ENCODE measurements at regions not wholly inside any gene's neighbourhood (a gene's known extent, or its start where the extent isn't known, plus 50 kb on each side); places are given as distances from the start of the nearest gene placed in this dataset.
"Not testable (repeated sequence)": the region's sequence is repeated elsewhere in the genome, so short reads cannot be mapped to it uniquely, and the experiment has no call there.

DNA sequence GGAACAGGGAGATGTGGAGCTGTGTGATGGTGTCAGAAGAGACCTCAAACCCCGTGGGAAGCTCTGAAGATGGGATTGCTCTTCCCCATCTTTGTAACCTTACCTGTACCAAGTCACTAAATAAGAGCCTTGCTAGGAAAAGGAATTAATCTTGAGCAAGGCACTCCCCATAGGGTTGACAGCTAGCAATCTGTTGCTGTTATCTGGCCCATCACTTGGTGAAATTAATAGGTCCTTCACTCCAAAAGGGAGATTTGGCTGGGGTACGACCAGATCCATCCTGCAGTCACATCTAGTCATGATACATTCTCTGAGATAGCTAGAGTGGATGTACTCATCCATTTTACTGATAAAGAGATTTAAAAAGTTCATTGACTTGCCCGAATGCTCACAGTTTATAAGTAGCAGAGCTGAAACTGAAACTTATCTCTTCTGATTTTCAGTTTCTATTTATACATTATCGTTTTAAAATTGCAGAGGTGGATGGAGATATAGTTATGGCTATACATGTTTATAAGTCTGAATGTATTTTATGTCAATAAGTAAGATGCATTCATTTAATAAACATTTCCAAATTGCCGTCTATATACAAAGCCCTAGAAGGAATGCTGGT, 299.1 kb upstream of the MCTP2 start:
- DNase-seq = no peak

DNA sequence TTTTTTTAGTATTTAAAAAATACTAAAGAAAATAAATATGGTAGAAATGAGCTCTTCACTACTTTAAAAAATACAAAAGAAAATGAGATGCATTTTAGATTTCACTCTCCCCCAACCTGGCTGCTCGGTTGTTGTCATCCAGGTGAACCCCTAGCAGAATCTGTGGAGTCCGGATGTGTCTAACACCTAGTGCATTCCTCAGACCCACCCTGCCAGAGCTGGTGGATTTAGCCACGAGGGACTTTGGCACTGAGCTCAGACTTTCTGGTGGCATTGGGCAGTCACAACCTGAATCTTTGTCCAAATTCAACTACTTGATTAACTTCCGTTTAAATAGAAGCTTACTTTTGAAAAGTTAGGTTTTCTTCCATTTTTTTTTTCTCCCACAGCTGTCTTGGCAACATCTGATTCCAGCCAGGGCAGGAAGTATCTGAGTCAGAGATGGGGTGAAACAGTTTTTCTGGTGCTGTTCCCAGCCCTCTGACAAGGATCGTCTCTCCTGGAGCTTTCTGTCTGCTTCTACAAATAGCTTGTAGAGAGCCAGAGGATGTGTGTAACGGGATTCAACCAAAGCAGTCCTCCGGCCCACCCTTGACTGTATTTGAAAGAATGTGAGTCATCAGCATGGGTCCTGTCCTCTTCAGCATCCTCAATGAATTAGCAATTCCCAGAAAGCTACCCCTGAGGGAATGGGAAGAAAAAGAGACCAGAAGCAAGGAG, 301.8 kb upstream of the MCTP2 start:
- no peak for DNase-seq

DNA sequence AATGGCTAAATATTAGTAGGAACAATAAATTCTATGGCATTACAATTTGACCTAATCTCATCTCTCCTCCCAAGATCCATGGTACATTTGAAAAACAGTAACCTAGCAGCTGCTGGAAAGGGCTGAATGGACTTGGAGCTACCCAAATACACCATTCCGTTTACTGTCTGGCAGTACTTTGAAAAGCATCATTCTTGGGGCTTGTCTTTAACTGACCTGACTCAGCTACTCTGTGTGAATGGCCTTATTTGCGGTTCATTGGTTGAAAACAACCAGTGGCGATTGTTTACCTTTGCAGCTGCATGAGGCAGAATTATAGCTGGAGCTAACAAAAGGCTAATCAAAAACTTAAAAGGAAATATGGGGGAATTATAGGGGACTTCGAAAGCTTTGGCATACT, 311.2 kb upstream of the MCTP2 start:
- no peak for DNase-seq

DNA sequence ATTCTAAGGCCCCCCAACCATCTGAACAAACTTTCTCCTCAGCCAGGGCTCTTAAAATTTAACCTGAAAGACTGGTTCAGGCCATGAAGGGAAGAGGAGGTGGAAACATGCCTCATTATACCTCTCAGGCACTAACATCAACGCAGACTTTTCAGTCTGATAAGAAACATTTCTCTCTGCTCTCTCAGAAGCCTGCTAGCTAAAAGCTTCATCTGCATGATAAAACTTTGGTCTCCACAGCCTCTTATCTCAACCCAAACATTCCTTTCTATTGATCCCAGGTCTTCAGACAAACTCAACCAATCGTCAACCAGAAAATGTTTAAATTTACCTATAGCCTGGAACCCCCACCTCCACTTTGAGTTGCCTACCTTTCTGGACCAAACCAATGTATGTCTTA, 312.6 kb upstream of the MCTP2 start:
- not testable (repeated sequence) for DNase-seq

DNA sequence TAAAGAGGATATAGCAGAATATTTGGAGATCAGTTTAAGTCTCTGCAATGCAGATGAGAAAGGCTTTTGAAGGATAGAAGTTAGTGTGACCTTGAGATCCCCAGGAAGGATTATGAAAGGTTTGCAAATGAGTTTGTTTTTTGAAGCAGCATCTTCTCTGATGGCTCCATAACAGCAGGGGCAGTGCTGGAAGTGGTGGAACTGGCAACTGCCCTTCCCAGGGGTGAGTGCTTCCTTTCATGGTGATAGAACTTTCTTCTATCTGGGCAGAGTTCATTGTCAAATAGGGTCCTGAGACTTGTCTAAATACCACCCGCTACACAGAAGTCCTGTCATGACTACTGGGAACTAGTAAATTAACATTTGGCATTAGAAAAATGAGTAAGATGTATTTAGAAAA, 314.2 kb upstream of the MCTP2 start:
- DNase-seq = no peak

DNA sequence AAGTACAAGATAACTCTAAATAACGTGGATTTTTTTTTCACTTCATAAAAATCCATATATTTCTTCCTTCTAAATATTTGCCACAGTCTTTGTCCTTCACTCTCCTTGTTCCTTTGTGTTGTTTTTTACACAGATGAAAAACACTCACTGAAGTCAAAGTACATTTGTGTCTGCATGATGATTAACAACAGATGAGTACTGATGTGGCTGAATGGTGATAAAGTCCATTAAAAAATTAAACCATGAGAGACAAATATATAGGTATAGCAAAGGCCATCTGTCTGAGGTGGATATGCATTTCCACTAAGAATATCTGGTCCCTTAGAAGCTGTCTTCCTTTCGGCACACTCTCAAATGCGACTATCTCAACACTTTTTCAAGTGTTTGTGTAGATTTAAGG, 317.5 kb upstream of the MCTP2 start:
- no peak for DNase-seq

DNA sequence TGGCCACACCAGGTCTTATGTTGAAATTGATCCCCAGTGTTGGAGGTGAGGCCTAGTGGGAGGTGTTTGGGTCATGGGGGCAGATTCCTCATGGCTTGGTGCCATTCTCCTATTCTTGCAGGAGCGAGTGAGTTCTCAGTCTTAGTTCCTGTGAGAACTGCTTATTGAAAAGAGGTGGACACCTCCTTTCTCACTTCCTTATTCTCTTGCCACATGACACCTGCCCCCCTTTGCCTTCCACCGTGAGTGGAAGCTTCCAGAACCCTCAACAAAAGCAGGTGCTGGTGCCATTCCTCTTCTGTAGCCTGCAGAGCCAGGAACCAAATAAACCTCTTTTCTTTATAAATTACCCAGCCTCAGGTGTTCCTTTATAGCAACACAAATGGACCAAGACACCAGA, 318.1 kb upstream of the MCTP2 start:
- no peak for DNase-seq

DNA sequence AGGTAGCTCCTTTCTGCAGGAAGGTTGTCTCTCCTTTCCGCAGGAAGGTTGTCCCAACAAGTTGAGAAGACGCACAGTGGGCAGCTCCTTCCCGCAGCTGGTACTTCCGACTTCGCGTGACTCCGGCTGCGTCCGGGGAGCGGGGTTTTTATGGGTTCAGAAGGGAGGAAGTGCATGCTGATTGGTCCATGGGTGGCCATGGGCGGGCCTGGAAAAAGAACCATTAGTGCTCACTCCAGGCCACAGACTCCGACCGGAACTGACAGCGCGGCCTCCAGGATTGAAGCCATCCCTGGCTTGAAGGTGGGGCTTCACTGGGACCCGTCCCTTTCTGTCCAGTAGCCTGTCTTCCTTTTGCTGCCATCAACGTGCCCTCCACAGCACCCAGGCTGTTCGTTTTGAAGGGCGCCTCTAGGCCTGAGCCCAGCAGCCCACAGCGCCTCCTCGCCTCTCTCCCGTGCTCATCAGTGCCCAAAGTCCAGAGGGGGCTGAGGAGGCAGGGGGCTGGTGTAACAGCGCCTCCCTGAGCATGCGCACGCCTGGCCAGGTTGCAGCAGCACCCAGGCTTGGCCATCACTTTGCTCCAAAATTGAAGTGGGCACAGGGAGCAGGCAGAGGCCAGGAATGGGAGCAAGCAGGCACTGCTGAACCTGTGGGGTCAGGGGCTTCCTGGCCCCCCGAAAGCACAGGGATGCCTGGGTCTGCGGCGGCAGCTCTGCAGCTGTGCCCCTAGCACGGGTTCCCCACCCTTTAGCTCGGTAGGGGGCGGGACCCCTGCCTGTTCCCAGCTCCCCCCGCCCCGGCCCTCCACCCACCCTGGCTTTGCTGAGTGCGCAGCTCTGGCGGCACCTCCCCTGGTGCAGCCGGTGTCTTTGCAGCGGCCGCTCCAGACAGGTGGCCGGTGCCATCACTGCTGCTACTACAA, 330.6 kb upstream of the MCTP2 start:
- no peak for DNase-seq

DNA sequence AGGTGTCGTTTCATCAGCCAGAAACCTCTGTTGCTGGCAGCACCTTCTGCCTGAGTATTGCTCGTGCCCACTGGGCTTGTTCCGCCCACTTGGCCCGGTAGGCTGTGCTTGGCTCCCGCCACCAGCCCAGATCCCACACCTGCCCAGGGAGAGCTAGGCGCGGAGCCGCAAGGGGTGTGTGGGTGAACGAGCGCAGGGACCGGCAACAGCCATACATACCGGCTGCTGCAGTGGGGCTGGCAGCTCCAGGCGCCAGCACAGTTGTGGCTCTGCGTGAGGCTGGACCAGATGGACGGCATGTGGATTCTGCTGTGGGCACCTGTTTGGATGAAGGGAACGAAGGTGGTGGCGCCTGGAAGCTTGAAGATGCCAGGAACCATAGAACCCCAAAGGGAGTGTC, 331.5 kb upstream of the MCTP2 start:
- DNase-seq = no peak

DNA sequence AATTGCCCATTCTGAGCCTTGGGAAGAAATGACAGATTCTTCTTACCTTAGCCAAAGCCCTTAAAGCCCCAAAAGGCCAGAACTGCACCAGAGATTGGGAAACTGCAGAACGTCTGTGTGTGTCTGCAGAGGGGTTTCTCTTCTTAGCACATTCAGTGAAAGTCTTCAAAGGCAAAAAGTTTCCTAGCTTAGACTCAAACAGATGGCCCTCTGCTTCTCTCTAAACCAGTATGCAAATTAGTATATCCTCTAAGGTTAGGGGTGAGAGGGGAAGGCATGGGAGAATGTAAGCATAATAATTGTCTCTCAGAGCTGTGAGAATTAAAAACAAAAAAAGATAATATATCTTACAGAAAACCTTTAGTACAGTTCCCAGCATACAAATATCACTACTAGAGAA, 334.0 kb upstream of the MCTP2 start:
- no peak for DNase-seq

DNA sequence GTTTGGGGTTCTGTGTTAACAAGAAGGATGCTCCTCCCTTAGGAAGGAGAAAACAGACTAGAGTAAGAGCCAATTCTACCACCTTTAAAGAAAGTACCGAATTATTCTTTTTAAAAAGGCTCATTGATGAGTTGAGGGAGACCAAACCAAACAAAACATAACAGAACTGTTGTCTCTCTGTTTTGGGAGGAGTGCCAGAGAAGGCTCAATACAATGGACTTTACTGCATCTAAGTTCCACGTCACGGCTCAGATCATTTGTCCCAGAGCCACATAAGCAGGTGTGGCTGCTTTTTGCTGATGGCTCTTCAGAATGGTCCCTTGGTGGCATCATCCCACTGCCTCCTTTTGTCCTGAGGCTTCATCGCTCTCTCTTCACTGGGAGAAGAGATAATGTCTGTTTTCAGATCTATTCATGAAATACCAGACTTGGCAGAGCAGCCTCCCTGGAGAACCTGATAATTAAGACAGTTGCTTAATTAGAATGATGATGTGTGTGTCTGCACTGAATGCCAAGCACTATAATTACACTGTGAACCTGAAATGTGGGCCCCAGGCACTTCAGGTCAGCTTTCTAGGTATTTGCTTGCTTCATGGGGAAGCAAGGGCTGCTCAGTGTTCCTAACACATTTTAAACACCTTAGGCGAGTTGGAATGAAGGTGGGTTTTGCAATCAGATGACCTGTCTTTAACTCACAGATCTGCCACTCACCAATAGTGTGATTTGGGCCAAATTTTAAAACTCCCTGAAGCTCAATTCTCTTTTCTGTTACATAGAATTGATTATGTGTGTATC, 335.2 kb upstream of the MCTP2 start:
- no peak for DNase-seq

DNA sequence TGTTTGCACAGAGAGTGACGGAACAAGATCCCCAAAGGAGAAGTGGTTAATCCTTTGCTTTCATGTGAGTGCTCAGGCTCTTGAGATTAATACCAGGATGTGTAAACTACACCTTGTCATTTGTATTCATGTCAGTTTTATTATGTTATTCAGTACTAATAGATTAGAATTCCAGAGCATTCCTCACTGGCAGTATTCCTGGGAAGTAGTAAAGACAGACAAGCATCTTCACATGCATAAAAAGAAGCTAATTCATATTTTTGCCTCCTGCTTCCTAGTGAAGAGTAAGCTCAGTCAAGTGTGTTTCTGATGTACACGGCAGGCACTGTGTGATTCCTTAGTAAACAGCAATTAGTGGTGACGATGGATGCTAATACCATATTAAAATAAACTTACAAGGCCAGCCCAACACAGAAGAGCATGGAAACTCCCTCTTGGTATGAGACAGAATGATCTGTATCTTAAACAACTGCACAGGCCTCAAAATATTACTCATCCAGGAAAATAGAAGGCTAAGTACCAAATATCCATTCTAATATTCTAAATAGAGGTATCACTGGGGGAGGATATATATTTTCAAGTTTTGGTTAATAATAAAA, 336.8 kb upstream of the MCTP2 start:
- DNase-seq = no peak

DNA sequence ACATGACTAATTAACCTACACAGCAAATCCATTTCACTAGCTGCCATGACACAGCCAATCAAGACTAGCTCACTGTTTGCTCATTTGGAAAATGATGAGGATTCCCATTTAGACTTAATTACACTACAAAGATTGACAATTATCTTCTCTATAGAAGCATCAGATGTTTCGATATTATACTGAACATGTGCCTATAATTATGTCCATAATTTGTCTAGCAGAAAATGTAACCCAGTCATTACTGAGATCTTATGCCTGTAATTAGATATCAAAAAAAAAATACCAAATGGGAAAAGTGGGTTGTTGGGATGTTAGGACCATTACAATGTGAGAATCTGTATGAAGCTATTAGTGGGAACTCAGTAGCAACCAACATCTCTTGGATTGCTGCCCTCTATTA, 344.2 kb upstream of the MCTP2 start:
- DNase-seq = no peak

DNA sequence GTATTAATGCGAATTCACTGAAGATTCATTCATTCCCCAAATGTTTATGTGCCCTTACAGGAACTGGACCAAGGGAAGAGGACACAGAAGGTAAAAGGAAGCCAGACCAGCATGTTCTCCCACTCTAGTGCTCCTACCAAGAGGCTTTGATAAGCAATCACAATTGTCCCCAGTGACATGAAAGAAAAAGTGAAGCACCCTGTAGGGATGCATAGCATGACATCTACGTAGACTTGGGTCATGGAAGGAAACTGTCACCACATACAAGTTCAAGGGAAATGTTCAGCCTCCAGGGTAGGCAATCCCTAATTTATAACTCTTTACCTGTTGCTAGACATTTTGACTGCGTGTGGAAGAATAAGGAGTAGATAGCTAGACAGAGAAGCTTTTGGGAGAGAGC, 348.6 kb upstream of the MCTP2 start:
- no peak for DNase-seq

DNA sequence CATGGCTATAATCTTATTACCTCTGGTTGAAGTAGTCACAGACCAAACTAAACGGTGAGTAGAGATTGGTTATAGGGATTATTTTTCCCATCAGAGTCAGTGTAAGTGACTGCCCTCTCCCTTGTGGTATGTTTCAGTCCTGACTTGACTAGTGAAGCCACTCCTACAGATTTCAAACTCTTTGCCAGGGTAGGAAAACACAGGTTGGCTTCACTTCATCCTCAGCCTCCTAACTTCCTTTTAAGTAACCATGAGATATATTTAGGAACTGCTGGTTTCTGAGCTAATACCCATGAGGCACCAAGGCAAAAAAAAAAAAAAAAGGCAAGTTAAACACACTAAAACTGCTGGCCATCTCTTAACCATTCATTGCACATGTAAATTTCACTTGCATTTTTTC, 349.2 kb upstream of the MCTP2 start:
- no peak for DNase-seq

DNA sequence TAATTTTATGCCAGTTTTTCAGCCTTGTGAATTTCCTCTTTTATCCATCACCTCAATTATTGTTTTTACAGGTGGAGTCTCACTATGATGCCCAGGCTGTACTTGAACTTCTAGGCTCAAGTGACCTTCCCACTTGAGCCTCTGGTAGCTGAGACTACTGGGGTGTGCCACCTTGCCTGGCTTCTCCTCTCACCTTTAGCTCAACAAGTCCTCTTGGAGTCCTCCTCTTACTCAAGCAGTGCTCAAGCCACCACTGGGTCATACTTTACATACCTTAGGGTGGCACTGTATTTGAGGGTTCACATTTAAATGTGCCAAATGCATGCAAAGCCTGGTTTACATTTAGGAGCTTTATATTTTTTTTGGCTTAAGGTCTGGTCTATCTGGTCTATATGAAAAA, 350.1 kb upstream of the MCTP2 start:
- no peak for DNase-seq

DNA sequence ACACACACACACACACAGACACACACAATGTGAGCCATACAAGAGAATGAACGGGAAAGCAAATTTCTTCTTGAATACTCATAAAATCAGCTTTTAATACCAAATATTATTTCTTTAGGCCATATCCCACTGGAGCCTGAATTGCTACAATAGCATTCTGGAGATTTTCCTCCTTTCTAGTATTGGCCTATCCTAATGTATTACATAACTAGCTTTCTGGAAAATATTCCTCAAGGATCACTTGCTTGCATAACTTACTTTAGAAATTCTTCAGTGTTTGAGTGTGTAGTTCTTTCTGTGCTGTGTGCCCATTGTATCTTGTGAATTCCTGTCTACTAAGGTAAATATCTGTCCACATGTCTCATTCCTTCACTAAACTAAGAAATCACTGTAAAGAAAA, 351.0 kb upstream of the MCTP2 start:
- no peak for DNase-seq

DNA sequence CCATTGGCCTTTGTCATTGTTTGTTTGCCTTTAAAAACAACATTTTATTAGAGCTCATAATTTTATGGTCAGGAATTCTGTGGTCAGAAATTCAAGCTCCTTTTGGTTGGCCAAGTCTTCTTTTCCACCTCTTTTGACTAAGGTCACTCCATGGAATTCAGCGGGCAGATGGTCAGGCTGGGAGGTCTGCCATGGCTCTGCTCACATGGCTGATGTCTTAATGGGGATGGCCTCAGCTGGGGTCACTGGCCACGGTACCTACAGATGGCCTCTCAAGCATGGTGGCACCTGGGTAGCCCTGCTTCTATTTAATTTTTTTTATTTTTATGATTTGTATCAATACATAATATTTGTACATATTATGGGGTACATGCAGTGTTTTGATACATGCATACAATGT, 360.8 kb upstream of the MCTP2 start:
- DNase-seq = no peak

DNA sequence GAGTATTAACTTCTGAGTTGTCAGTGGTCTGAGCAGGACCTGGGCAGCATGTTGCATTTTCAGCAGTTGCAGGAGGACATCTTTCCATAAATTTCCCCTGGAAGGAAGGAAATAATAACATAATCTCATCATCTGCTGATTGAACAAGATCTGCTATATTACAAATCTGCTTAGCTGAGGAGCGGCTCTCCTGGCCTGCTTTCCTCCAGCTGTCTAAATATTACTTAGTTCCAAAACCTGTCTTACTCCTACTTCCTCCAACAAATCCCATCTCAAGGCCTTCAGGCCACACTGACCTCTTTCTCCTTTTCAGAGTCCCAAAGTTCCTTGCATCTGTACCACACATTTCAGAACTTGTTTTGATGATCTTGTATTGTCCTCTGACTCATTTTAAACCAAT, 364.4 kb upstream of the MCTP2 start:
- no peak for DNase-seq

DNA sequence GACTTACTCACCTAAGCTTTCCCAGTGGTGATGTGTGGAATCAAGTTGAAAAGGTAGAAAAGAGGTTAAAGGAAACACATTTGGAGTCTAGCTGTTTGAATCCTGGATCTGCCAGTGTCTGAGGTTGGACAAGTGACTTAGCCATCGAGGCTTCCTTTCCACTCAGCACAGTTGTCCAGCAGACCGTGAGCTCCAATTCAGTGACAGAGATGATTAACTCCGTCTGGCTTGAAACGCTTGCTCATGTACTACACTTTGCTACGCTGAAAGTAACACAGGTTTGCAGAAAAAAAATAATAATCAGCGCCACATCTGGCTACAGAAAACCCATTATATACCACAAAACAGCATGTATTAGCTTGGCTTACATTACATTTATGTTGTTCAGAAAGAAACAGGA, 364.9 kb upstream of the MCTP2 start:
- no peak for DNase-seq

DNA sequence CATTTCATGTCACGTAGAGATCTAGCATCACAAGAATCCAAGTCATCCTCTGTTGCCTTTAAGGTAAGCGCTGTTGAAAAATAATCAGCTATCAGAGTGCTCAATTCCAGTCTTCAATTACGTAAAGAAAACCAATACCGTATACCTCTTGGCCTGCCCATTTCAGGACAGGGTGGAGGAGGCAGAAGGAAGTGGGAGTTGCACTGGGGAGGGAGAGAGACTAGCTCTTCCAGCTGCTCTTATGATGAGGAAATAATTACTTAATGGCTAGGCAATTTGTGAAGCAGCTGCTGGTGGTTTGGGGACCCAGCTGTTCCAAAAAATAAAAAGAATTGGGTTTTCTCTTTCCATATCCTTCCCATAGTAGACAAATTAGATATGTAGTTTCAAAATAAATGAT, 365.8 kb upstream of the MCTP2 start:
- DNase-seq = no peak

DNA sequence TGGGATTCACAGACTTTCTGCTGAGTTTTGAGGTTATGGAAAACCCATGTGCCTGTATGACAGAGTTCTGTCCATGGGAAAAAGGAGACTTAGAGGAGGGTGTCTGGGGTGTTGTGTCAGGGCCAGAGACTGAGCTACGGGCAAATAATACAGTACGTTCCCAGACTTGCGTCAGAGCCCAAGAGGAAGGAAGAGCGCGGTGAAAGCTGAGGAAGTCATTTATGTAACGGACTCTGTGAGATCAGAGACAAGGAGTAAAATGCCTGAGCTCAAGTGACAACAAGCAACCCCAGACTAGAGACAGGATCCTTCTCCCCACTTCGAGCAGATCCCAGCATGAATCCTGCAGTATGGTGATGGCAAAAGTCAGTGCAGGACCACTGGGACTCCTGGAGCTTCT, 368.6 kb upstream of the MCTP2 start:
- no peak for DNase-seq
